8988T (cell line): ENCODE measurements at regions not wholly inside any gene's neighbourhood (a gene's known extent, or its start where the extent isn't known, plus 50 kb on each side); places are given as distances from the start of the nearest gene placed in this dataset.

Experiments
- DNase-seq: peaks from one replicate; pipeline ENCODE4 v3.0.0; 2011

- no peak for DNase-seq
Measured at GRCh38 chr20:60214901-60215815, 256.9 kb downstream of the CDH26 start.

- DNase-seq: no peak
Measured at GRCh38 chr20:60215816-60216730, 257.9 kb downstream of the CDH26 start.

- no peak for DNase-seq
Measured at GRCh38 chr20:60219231-60219630, 261.0 kb downstream of the CDH26 start.

GRCh38 chr20:60219984-60220562 lies 261.9 kb downstream of the CDH26 start:
- no peak for DNase-seq

- no peak for DNase-seq
Measured at GRCh38 chr20:60220706-60221105, 262.5 kb downstream of the CDH26 start.

GRCh38 chr20:60221593-60221992 lies 263.4 kb downstream of the CDH26 start:
- DNase-seq: no peak

- no peak for DNase-seq
Measured at GRCh38 chr20:60222497-60222896, 264.3 kb downstream of the CDH26 start.

- no peak for DNase-seq
Measured at GRCh38 chr20:60223174-60223573, 265.0 kb downstream of the CDH26 start.

GRCh38 chr20:60224914-60225313 lies 266.7 kb downstream of the CDH26 start:
- DNase-seq: no peak

GRCh38 chr20:60228255-60228654 lies 270.0 kb downstream of the CDH26 start:
- DNase-seq: no peak

GRCh38 chr20:60232380-60232779 lies 274.2 kb downstream of the CDH26 start:
- DNase-seq: no peak

- DNase-seq: no peak
Measured at GRCh38 chr20:60233018-60233630, 274.9 kb downstream of the CDH26 start.

- DNase-seq: no peak
Measured at GRCh38 chr20:60236613-60237012, 278.4 kb downstream of the CDH26 start.

- no peak for DNase-seq
Measured at GRCh38 chr20:60237981-60238380, 279.8 kb downstream of the CDH26 start.

- no peak for DNase-seq
Measured at GRCh38 chr20:60238992-60239660, 280.9 kb downstream of the CDH26 start.

GRCh38 chr20:60239956-60240355 lies 281.7 kb downstream of the CDH26 start:
- no peak for DNase-seq

- DNase-seq: no peak
Measured at GRCh38 chr20:60240415-60240814, 282.2 kb downstream of the CDH26 start.

GRCh38 chr20:60240986-60241385 lies 282.8 kb downstream of the CDH26 start:
- DNase-seq: no peak

- DNase-seq: no peak
Measured at GRCh38 chr20:60242836-60243505, 284.7 kb downstream of the CDH26 start.

GRCh38 chr20:60244373-60245146 lies 286.3 kb downstream of the CDH26 start:
- DNase-seq: no peak

- DNase-seq: no peak
Measured at GRCh38 chr20:60246751-60247150, 288.5 kb downstream of the CDH26 start.
